ENCODE measurements at regions not wholly inside any gene's neighbourhood (a gene's known extent, or its start where the extent isn't known, plus 50 kb on each side); places are given as distances from the start of the nearest gene placed in this dataset.

GRCh38 chr5:12851761-12852160 is 947.5 kb upstream of the CTNND2 start:
- H3K9me2 ChIP-seq (replicated peaks; ENCODE audit: control insufficient read depth, low read length), result no peaks in the 10 kb centered on the region
- H3K79me2 ChIP-seq (ENCODE audit: control insufficient read depth, low read length), result no peaks in the 10 kb centered on the region
- H3K4me2 ChIP-seq (ENCODE audit: low read length), result no peak overlapping the region
- H3F3A ChIP-seq (ENCODE audit: control insufficient read depth, insufficient read depth), result no peaks in the 10 kb centered on the region
- no peaks in the 10 kb centered on the region for H3K9me3 ChIP-seq (ENCODE audit: control insufficient read depth, insufficient read depth, low read length)
- H3K36me3 ChIP-seq (ENCODE audit: control insufficient read depth, low read length), result no peaks in the 10 kb centered on the region
- no peaks in the 10 kb centered on the region for H3K27me3 ChIP-seq (ENCODE audit: control insufficient read depth, low read length)
- no peaks in the 10 kb centered on the region for H4K20me1 ChIP-seq (ENCODE audit: control insufficient read depth, insufficient read depth, low read depth, low read length)
- no peaks in the 10 kb centered on the region for H3K4me1 ChIP-seq (ENCODE audit: control insufficient read depth, low read length)
- no peak overlapping the region for H3K4me3 ChIP-seq (ENCODE audit: low read length)
- no peak for TF ChIP-seq EZH2phosphoT487 (IDR thresholded peaks at IDR 0.05; ENCODE audit: borderline replicate concordance, low read length)
- H3K27ac ChIP-seq (ENCODE audit: low read depth, low read length), result no peak overlapping the region

GRCh38 chr5:12848709-12849108 is 944.5 kb upstream of the CTNND2 start:
- no peak overlapping the region for H3K27ac ChIP-seq (ENCODE audit: low read depth, low read length)
- H3K79me2 ChIP-seq (ENCODE audit: control insufficient read depth, low read length), result no peaks in the 10 kb centered on the region
- H4K20me1 ChIP-seq (ENCODE audit: control insufficient read depth, insufficient read depth, low read depth, low read length), result no peaks in the 10 kb centered on the region
- no peak overlapping the region for H3K4me2 ChIP-seq (ENCODE audit: low read length)
- H3K36me3 ChIP-seq (ENCODE audit: control insufficient read depth, low read length), result no peaks in the 10 kb centered on the region
- no peaks in the 10 kb centered on the region for H3K4me1 ChIP-seq (ENCODE audit: control insufficient read depth, low read length)
- TF ChIP-seq CTCF (IDR thresholded peaks at IDR 0.05; ENCODE audit: low read depth, low read length, poor library complexity, severe bottlenecking) (no peak), EZH2phosphoT487 (IDR thresholded peaks at IDR 0.05; ENCODE audit: borderline replicate concordance, low read length) (no peak)
- no peak overlapping the region for H3K4me3 ChIP-seq (ENCODE audit: low read length)
- H3K27me3 ChIP-seq (ENCODE audit: control insufficient read depth, low read length), result no peaks in the 10 kb centered on the region
- H3F3A ChIP-seq (ENCODE audit: control insufficient read depth, insufficient read depth), result no peaks in the 10 kb centered on the region
- H3K9me2 ChIP-seq (replicated peaks; ENCODE audit: control insufficient read depth, low read length), result no peaks in the 10 kb centered on the region
- no peaks in the 10 kb centered on the region for H3K9me3 ChIP-seq (ENCODE audit: control insufficient read depth, insufficient read depth, low read length)

- H3K27me3 ChIP-seq (ENCODE audit: control insufficient read depth, low read length), result no peaks in the 10 kb centered on the region
- no peaks in the 10 kb centered on the region for H3K79me2 ChIP-seq (ENCODE audit: control insufficient read depth, low read length)
- H3K4me1 ChIP-seq (ENCODE audit: control insufficient read depth, low read length), result no peaks in the 10 kb centered on the region
- no peaks in the 10 kb centered on the region for H3F3A ChIP-seq (ENCODE audit: control insufficient read depth, insufficient read depth)
- no peak overlapping the region for H3K4me2 ChIP-seq (ENCODE audit: low read length)
- H3K4me3 ChIP-seq (ENCODE audit: low read length), result no peak overlapping the region
- no peaks in the 10 kb centered on the region for H3K9me2 ChIP-seq (replicated peaks; ENCODE audit: control insufficient read depth, low read length)
- TF ChIP-seq EZH2phosphoT487 (IDR thresholded peaks at IDR 0.05; ENCODE audit: borderline replicate concordance, low read length), result no peak
- no peak for TF ChIP-seq CTCF (IDR thresholded peaks at IDR 0.05; ENCODE audit: low read depth, low read length, poor library complexity, severe bottlenecking)
- no peaks in the 10 kb centered on the region for H3K9me3 ChIP-seq (ENCODE audit: control insufficient read depth, insufficient read depth, low read length)
- H3K36me3 ChIP-seq (ENCODE audit: control insufficient read depth, low read length), result no peaks in the 10 kb centered on the region
- H3K27ac ChIP-seq (ENCODE audit: low read depth, low read length), result no peak overlapping the region
- H4K20me1 ChIP-seq (ENCODE audit: control insufficient read depth, insufficient read depth, low read depth, low read length), result no peaks in the 10 kb centered on the region
These were observed 941.4 kb upstream of the CTNND2 start for GRCh38 chr5:12845549-12846159.

GRCh38 chr5:12840972-12841371 is 936.7 kb upstream of the CTNND2 start:
- Histone ChIP-seq H3K27me3 (ENCODE audit: control insufficient read depth, low read length) (no peaks in the 10 kb centered on the region), H3F3A (ENCODE audit: control insufficient read depth, insufficient read depth) (no peaks in the 10 kb centered on the region), H3K4me3 (ENCODE audit: low read length) (no peak overlapping the region), H4K20me1 (ENCODE audit: control insufficient read depth, insufficient read depth, low read depth, low read length) (no peaks in the 10 kb centered on the region), H3K79me2 (ENCODE audit: control insufficient read depth, low read length) (no peaks in the 10 kb centered on the region), H3K4me2 (ENCODE audit: low read length) (no peak overlapping the region), H3K4me1 (ENCODE audit: control insufficient read depth, low read length) (no peaks in the 10 kb centered on the region), H3K9me2 (replicated peaks; ENCODE audit: control insufficient read depth, low read length) (no peaks in the 10 kb centered on the region), H3K36me3 (ENCODE audit: control insufficient read depth, low read length) (no peaks in the 10 kb centered on the region), H3K9me3 (ENCODE audit: control insufficient read depth, insufficient read depth, low read length) (no peaks in the 10 kb centered on the region), H3K27ac (ENCODE audit: low read depth, low read length) (no peak overlapping the region)
- TF ChIP-seq EZH2phosphoT487 (IDR thresholded peaks at IDR 0.05; ENCODE audit: borderline replicate concordance, low read length), result no peak
- no peak for TF ChIP-seq CTCF (IDR thresholded peaks at IDR 0.05; ENCODE audit: low read depth, low read length, poor library complexity, severe bottlenecking)

All from DOHH2 (cell line).